KMS-11 (cell line): ENCODE measurements at regions not wholly inside any gene's neighbourhood (a gene's known extent, or its start where the extent isn't known, plus 50 kb on each side); places are given as distances from the start of the nearest gene placed in this dataset.

ENCODE experiments used
- H2AFZ ChIP-seq: fragments of 200-600 bp; sonication (generic); 2 replicates; pipeline ENCODE4 v1.6.1; 2016; ENCODE audit warnings: antibody characterized with exemption, mixed run types, low read depth
- H3K27ac ChIP-seq: fragments of 200-600 bp; sonication (generic); 2 replicates; pipeline ENCODE4 v1.6.1; 2016; ENCODE audit warnings: mild to moderate bottlenecking, mixed run types
- H3K27me3 ChIP-seq: fragments of 200-600 bp; sonication (generic); 2 replicates; pipeline ENCODE4 v1.6.1; 2017; ENCODE audit warnings: mild to moderate bottlenecking, low read depth, mixed run types, moderate library complexity; ENCODE audit not compliant: insufficient read depth
- H3K36me3 ChIP-seq: fragments of 200-600 bp; sonication (generic); 2 replicates; pipeline ENCODE4 v1.6.1; 2017; ENCODE audit warnings: mild to moderate bottlenecking, mixed run types; ENCODE audit not compliant: insufficient read depth
- H3K4me1 ChIP-seq: fragments of 200-600 bp; sonication (generic); 2 replicates; pipeline ENCODE4 v1.6.1; 2016; ENCODE audit warnings: mild to moderate bottlenecking, low read depth, mixed run types; ENCODE audit not compliant: poor library complexity, severe bottlenecking
- H3K4me2 ChIP-seq: fragments of 200-600 bp; sonication (generic); 2 replicates; pipeline ENCODE4 v1.7.0; 2016; ENCODE audit warnings: mild to moderate bottlenecking, mixed run types
- H3K4me3 ChIP-seq: fragments of 200-600 bp; sonication (generic); IDR thresholded peaks from 2 replicates; pipeline ENCODE4 v1.6.1; 2017; ENCODE audit warnings: low read depth, low read length, mixed read lengths; ENCODE audit not compliant: insufficient read depth
- H3K79me2 ChIP-seq: fragments of 200-600 bp; sonication (generic); 2 replicates; pipeline ENCODE4 v1.6.1; 2016; ENCODE audit warnings: low read depth, mixed run types; ENCODE audit not compliant: insufficient read depth
- H3K9ac ChIP-seq: fragments of 200-600 bp; sonication (generic); 2 replicates; pipeline ENCODE4 v1.6.1; 2016; ENCODE audit warnings: mild to moderate bottlenecking, mixed run types
- H4K20me1 ChIP-seq: fragments of 200-600 bp; sonication (generic); 2 replicates; pipeline ENCODE4 v1.6.1; 2016; ENCODE audit warnings: mild to moderate bottlenecking, mixed run types; ENCODE audit not compliant: insufficient read depth
- TF ChIP-seq, protein P1 (sequence below): fragments of 200-600 bp; sonication (generic); conservative IDR thresholded peaks from 2 replicates; pipeline ENCODE4 v1.6.1; 2017; ENCODE audit warnings: low read depth, mild to moderate bottlenecking, antibody characterized with exemption, low read length, moderate library complexity, mixed read lengths

DNA sequence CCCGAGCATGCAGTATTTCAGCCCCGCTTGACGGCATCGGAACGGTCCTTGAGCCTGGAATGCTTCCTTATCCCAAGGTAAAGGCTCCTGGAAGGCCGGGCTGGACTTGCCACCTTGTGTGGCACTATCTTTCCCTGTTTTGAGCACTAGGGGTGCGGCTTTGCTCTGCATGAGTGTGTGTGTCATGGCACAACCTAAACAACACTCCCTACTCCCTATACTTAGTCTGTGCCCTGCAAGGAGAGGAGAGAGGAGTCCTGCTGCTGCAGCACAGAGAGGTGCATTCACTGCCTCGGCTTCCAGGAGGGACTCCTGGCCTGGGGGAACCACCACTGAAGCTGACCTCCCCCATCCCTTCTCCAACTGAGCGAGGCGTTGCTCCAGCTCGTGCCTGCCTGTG, 60.4 kb upstream of the BACE2 start:
- Histone ChIP-seq H3K9ac (no peak overlapping the region), H2AFZ (no peak overlapping the region), H4K20me1 (no peaks in the 10 kb centered on the region), H3K27ac (no peak overlapping the region), H3K27me3 (no peaks in the 10 kb centered on the region), H3K79me2 (no peaks in the 10 kb centered on the region), H3K36me3 (no peaks in the 10 kb centered on the region), H3K4me1 (no peaks in the 10 kb centered on the region), H3K4me3 (no peak overlapping the region), H3K4me2 (no peak overlapping the region)
- TF ChIP-seq, protein P1, sequence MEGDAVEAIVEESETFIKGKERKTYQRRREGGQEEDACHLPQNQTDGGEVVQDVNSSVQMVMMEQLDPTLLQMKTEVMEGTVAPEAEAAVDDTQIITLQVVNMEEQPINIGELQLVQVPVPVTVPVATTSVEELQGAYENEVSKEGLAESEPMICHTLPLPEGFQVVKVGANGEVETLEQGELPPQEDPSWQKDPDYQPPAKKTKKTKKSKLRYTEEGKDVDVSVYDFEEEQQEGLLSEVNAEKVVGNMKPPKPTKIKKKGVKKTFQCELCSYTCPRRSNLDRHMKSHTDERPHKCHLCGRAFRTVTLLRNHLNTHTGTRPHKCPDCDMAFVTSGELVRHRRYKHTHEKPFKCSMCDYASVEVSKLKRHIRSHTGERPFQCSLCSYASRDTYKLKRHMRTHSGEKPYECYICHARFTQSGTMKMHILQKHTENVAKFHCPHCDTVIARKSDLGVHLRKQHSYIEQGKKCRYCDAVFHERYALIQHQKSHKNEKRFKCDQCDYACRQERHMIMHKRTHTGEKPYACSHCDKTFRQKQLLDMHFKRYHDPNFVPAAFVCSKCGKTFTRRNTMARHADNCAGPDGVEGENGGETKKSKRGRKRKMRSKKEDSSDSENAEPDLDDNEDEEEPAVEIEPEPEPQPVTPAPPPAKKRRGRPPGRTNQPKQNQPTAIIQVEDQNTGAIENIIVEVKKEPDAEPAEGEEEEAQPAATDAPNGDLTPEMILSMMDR = no peak

DNA sequence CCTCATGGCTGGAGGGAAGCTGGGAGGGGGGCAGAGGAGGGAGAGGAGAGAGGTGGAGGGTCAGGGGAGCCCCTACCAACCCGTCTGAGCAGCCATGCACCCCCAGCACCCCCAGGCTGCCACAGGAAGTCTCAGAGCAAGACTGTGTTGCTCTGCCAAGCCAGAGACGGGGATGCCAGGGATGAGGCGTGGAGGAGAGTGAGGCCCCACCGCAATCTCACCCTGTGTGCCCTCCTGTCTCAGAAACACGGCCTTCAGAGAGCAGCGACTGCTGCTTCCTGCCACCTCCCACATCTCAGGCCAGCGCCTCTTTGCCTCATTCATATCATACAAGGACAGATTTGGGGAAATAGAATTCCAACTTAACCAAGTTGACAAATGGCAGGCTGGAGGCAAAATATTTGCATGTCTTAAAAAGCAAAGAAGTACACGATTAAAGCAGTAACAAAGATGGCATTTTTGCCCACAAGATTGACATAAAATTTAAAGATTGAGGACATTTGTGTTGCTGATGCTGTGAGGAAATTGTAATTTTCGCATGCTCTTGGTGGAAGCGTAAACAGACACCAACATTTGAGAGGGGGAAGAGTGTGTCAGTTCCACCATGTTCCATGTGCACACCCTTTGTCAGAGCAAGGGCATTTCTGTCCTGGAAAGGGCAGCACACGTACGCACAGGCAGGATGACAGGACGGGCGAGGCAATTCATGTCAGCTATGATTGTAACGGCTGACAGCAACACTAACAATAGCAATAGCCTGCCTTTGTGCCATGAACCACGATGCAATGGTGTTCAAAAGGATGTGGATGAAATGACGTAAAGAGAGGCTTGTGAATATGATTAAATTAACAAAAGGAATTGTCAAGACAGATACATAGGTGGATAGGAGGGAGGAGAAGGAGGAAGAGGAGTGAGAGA, 59.0 kb upstream of the BACE2 start:
- Histone ChIP-seq H3K9ac (no peak overlapping the region), H3K27me3 (no peaks in the 10 kb centered on the region), H3K4me2 (no peak overlapping the region), H3K36me3 (no peaks in the 10 kb centered on the region), H3K79me2 (no peaks in the 10 kb centered on the region), H2AFZ (no peak overlapping the region), H3K4me3 (no peak overlapping the region), H3K4me1 (no peaks in the 10 kb centered on the region), H4K20me1 (no peaks in the 10 kb centered on the region), H3K27ac (no peak overlapping the region)
- TF ChIP-seq, protein P1 = no peak

DNA sequence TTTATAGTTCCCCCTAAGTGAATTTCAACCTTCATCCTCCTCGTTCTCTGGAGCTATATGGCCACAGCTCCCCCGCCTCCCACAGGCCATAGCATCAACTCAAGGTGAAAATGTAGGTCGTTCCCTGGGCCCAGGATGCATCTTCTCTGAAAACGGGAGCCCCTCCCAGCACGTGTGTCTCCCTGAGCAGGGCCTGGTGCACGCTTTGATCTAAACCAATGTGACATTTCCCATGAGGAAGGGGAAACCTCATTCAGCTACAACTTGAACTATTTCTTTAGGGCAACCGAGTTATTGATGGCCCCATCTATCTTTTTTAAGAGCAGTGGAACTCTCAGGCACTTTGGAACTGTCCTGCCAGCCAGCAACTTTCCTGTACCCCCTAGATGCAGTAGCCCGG, 57.8 kb upstream of the BACE2 start:
- H3K4me3 ChIP-seq = no peak overlapping the region
- H3K27ac ChIP-seq = no peak overlapping the region
- no peaks in the 10 kb centered on the region for H3K36me3 ChIP-seq
- no peak overlapping the region for H2AFZ ChIP-seq
- H3K4me2 ChIP-seq = no peak overlapping the region
- H3K9ac ChIP-seq = no peak overlapping the region
- H3K4me1 ChIP-seq = no peaks in the 10 kb centered on the region
- no peaks in the 10 kb centered on the region for H4K20me1 ChIP-seq
- TF ChIP-seq, protein P1 = no peak
- H3K79me2 ChIP-seq = no peaks in the 10 kb centered on the region
- no peaks in the 10 kb centered on the region for H3K27me3 ChIP-seq

DNA sequence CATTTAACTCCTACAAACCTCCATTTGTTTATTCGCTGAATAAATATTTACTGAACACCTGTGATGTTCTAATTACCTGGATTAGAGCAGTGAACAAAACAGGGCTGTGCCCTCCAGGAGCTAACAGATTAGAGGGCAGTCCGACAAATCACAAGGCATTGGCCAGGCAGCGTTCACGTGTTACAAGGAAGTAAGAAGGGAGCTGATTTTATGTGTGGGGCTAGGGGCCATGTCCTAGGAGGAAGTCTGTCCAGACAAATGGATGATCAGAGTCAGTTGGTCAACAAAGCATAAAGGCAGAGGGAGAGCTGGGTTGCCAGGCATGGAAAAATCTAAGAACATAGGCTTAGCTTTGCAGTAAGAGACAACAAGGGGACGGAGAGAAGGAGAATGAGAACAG, 57.3 kb upstream of the BACE2 start:
- Histone ChIP-seq H2AFZ (no peak overlapping the region), H3K79me2 (no peaks in the 10 kb centered on the region), H3K9ac (no peak overlapping the region), H4K20me1 (no peaks in the 10 kb centered on the region), H3K36me3 (no peaks in the 10 kb centered on the region), H3K27me3 (no peaks in the 10 kb centered on the region), H3K4me1 (no peaks in the 10 kb centered on the region), H3K27ac (no peak overlapping the region), H3K4me2 (no peak overlapping the region), H3K4me3 (no peak overlapping the region)
- TF ChIP-seq, protein P1 = no peak
